NOMO-1 treated with DMSO at 0.1 percent for 48 hours (cell line): ENCODE measurements at regions not wholly inside any gene's neighbourhood (a gene's known extent, or its start where the extent isn't known, plus 50 kb on each side); places are given as distances from the start of the nearest gene placed in this dataset.

Experiments used
- DNase-seq: peaks from one replicate; lab custom pipeline; 2025; ENCODE audit not compliant: unreplicated experiment; lab: John Stamatoyannopoulos, UW

- no peak for DNase-seq
These were observed 50.6 kb upstream of the JAZF1 start for GRCh38 chr7:28231176-28231575.

GRCh38 chr7:28236560-28236959, 56.0 kb upstream of the JAZF1 start:
- no peak for DNase-seq

GRCh38 chr7:28237363-28237762, 56.8 kb upstream of the JAZF1 start:
- no peak for DNase-seq

GRCh38 chr7:28239823-28240204, 59.2 kb upstream of the JAZF1 start:
- peak; percentile 94 for DNase-seq

- no peak for DNase-seq
These were observed 59.9 kb upstream of the JAZF1 start for GRCh38 chr7:28240481-28240880.

- DNase-seq = no peak
These were observed 63.3 kb upstream of the JAZF1 start for GRCh38 chr7:28243861-28244260.

- peak; percentile 25 for DNase-seq
These were observed 64.7 kb upstream of the JAZF1 start for GRCh38 chr7:28245123-28245878.

GRCh38 chr7:28246921-28247461, 66.4 kb upstream of the JAZF1 start:
- no peak for DNase-seq

GRCh38 chr7:28258240-28258639, 77.6 kb upstream of the JAZF1 start:
- no peak for DNase-seq

GRCh38 chr7:28260969-28261368, 80.4 kb upstream of the JAZF1 start:
- DNase-seq = no peak

- no peak for DNase-seq
These were observed 83.2 kb upstream of the JAZF1 start for GRCh38 chr7:28263622-28264271.

GRCh38 chr7:28266402-28266801, 85.8 kb upstream of the JAZF1 start:
- peak; percentile 6 for DNase-seq

- DNase-seq = peak; percentile 6
These were observed 86.4 kb upstream of the JAZF1 start for GRCh38 chr7:28267012-28267411.

GRCh38 chr7:28269700-28270361, 89.2 kb upstream of the JAZF1 start:
- peak; percentile 81 for DNase-seq

GRCh38 chr7:28270536-28270935, 89.9 kb upstream of the JAZF1 start:
- no peak for DNase-seq

GRCh38 chr7:28272461-28272877, 91.9 kb upstream of the JAZF1 start:
- DNase-seq = peak; percentile 67

- DNase-seq = no peak
These were observed 95.7 kb upstream of the JAZF1 start for GRCh38 chr7:28276298-28276697.

- DNase-seq = no peak
These were observed 96.8 kb upstream of the JAZF1 start for GRCh38 chr7:28277364-28277763.

- DNase-seq = no peak
These were observed 97.4 kb upstream of the JAZF1 start for GRCh38 chr7:28277958-28278357.

- no peak for DNase-seq
These were observed 99.9 kb upstream of the JAZF1 start for GRCh38 chr7:28280516-28280915.

GRCh38 chr7:28290496-28290895, 109.9 kb upstream of the JAZF1 start:
- peak; percentile 54 for DNase-seq

- no peak for DNase-seq
These were observed 111.0 kb upstream of the JAZF1 start for GRCh38 chr7:28291559-28291958.
